MM.1S (cell line): ENCODE measurements at regions not wholly inside any gene's neighbourhood (a gene's known extent, or its start where the extent isn't known, plus 50 kb on each side); places are given as distances from the start of the nearest gene placed in this dataset.
"Not testable (repeated sequence)": the region's sequence is repeated elsewhere in the genome, so short reads cannot be mapped to it uniquely, and the experiment has no call there.

Experiments
- DNase-seq: peaks from one replicate; pipeline ENCODE4 v3.0.0-alpha.2; 2015
- H2AFZ ChIP-seq: fragments of 300-600 bp; sonication (generic); 2 replicates; pipeline ENCODE4 v1.6.0; 2016; ENCODE audit warnings: antibody characterized with exemption, low read length
- H3F3A ChIP-seq: fragments of 300-600 bp; sonication (generic); 2 replicates; pipeline ENCODE4 v1.6.1; 2016; ENCODE audit warnings: mild to moderate bottlenecking, antibody characterized with exemption, low read length, moderate library complexity, mixed read lengths; ENCODE audit not compliant: insufficient read depth
- H3K27ac ChIP-seq: fragments of 300-600 bp; sonication (generic); 2 replicates; pipeline ENCODE4 v1.5.1; 2016; ENCODE audit warnings: mild to moderate bottlenecking, low read length
- H3K27me3 ChIP-seq: fragments of 300-600 bp; sonication (generic); replicated peaks from 2 replicates; pipeline ENCODE4 v1.6.0; 2016; ENCODE audit warnings: low read length; ENCODE audit not compliant: insufficient read depth
- H3K36me3 ChIP-seq: fragments of 300-600 bp; sonication (generic); replicated peaks from 2 replicates; pipeline ENCODE4 v1.6.1; 2016; ENCODE audit warnings: mild to moderate bottlenecking, low read length, mixed read lengths; ENCODE audit not compliant: insufficient read depth
- H3K4me1 ChIP-seq: fragments of 300-600 bp; sonication (generic); 2 replicates; pipeline ENCODE4 v1.6.1; 2016; ENCODE audit warnings: low read length, mixed read lengths
- H3K4me2 ChIP-seq: fragments of 300-600 bp; sonication (generic); 2 replicates; pipeline ENCODE4 v1.6.0; 2016; ENCODE audit warnings: low read depth, low read length
- H3K4me3 ChIP-seq: fragments of 300-600 bp; sonication (generic); 2 replicates; pipeline ENCODE4 v1.5.1; 2016; ENCODE audit warnings: low read length, mixed read lengths
- H3K79me2 ChIP-seq: fragments of 300-600 bp; sonication (generic); 2 replicates; pipeline ENCODE4 v1.6.1; 2016; ENCODE audit warnings: mixed run types, low read length, mixed read lengths
- H3K9ac ChIP-seq: fragments of 300-600 bp; sonication (generic); 2 replicates; pipeline ENCODE4 v1.6.1; 2016; ENCODE audit warnings: low read length, mixed read lengths
- H3K9me2 ChIP-seq: fragments of 300-600 bp; sonication (generic); replicated peaks from 2 replicates; pipeline ENCODE4 v1.6.1; 2016; ENCODE audit warnings: mild to moderate bottlenecking, low read length, mixed read lengths; ENCODE audit not compliant: insufficient read depth
- H3K9me3 ChIP-seq: fragments of 300-600 bp; sonication (generic); replicated peaks from 2 replicates; pipeline ENCODE4 v1.6.1; 2016; ENCODE audit warnings: mild to moderate bottlenecking, low read length, mixed read lengths; ENCODE audit not compliant: insufficient read depth
- H4K20me1 ChIP-seq: fragments of 300-600 bp; sonication (generic); 2 replicates; pipeline ENCODE4 v1.6.1; 2016; ENCODE audit warnings: mild to moderate bottlenecking, low read length, moderate library complexity, mixed read lengths; ENCODE audit not compliant: insufficient read depth
- EZH2 ChIP-seq: fragments of 300-600 bp; sonication (generic); optimal IDR thresholded peaks from 2 replicates; pipeline ENCODE3; 2017; ENCODE audit warnings: low read depth, mild to moderate bottlenecking, antibody characterized with exemption, low read length, mixed read lengths
- EZH2phosphoT487 ChIP-seq: fragments of 300-600 bp; sonication (generic); IDR thresholded peaks from 2 replicates; pipeline ENCODE4 v1.6.1; 2018; ENCODE audit warnings: antibody characterized with exemption, low read length
- TF ChIP-seq, protein P1 (sequence below): fragments of 300-600 bp; sonication (generic); IDR thresholded peaks from 2 replicates; pipeline ENCODE4 v1.5.1; 2016; ENCODE audit warnings: antibody characterized with exemption, low read length, mixed read lengths

DNA sequence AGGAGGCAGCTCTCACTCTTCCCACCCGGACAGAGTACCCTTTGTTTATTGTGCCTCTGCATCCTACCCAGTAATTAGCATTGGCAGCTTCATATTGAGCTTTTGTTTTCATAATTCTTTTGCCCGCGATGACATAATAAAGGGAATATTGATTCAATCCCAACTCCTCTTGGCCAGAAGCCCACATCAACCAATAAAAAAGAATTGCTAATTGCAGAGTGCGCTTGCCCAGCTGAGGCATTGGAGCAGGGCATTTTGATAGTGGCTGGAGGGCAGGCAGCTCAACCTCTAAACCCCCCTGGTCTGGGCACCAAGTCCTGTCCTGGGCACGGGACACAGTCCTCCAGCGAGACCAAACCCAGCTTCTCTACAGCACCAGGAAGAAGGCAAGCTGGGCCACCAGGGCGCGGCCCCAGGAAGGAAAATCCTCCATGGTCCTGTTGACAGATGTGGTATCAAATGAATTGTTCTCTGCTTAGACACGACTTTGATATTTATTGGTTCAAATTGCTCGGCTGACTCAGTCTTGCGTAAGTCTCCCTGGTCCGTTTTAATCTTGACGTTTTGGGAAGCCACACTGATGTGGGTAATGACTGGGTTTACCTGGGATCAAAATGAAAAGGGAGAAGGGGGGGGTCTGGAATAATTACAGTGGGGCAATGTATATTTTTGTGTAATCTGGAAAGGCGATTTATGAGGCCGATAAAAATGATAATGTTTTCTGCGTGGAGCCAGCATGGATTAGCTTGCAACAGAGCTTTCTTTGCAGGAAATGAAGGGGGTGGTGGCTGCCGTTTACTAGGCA, 220.7 kb upstream of the MSX2 start:
- no peaks in the 10 kb centered on the region for H3K79me2 ChIP-seq
- no peak overlapping the region for H3K27ac ChIP-seq
- H3K4me2 ChIP-seq, result no peak overlapping the region
- no peaks in the 10 kb centered on the region for H3F3A ChIP-seq
- no peaks in the 10 kb centered on the region for H3K4me1 ChIP-seq
- no peak overlapping the region for H3K9ac ChIP-seq
- H3K4me3 ChIP-seq, result no peak overlapping the region
- no peak overlapping the region for H2AFZ ChIP-seq
- H3K9me3 ChIP-seq, result no peaks in the 10 kb centered on the region
- TF ChIP-seq EZH2, result no peak
- TF ChIP-seq, protein P1, sequence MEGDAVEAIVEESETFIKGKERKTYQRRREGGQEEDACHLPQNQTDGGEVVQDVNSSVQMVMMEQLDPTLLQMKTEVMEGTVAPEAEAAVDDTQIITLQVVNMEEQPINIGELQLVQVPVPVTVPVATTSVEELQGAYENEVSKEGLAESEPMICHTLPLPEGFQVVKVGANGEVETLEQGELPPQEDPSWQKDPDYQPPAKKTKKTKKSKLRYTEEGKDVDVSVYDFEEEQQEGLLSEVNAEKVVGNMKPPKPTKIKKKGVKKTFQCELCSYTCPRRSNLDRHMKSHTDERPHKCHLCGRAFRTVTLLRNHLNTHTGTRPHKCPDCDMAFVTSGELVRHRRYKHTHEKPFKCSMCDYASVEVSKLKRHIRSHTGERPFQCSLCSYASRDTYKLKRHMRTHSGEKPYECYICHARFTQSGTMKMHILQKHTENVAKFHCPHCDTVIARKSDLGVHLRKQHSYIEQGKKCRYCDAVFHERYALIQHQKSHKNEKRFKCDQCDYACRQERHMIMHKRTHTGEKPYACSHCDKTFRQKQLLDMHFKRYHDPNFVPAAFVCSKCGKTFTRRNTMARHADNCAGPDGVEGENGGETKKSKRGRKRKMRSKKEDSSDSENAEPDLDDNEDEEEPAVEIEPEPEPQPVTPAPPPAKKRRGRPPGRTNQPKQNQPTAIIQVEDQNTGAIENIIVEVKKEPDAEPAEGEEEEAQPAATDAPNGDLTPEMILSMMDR, result no peak
- TF ChIP-seq EZH2phosphoT487, result no peak
- no peak for DNase-seq
- no peaks in the 10 kb centered on the region for H3K36me3 ChIP-seq
- H3K9me2 ChIP-seq, result no peaks in the 10 kb centered on the region
- H4K20me1 ChIP-seq, result no peaks in the 10 kb centered on the region
- H3K27me3 ChIP-seq, result no peaks in the 10 kb centered on the region

DNA sequence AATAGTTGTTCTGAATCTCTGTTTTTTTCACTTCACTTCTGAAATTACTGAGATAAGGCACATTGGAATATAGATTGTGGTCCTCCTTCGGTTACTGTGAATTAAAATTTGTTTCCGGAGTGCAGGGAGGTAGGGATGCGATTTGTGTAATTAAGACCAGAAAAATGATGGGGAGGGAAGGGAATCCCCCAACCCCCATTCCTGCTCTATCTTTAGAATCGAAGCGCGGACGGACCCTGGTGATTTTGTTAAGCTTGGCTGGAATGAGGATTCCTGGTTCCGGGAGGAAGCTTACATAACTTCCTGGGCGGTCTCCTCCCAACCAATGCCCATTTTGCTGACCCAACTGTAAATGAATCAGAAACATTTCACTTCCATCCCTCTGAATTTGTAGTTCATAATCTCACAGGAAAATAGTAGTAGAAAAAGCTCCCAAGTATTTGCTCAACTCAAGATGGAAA, 220.1 kb upstream of the MSX2 start:
- Histone ChIP-seq H3K27ac (no peak overlapping the region), H3K27me3 (no peaks in the 10 kb centered on the region), H3K4me2 (no peak overlapping the region), H3K9me2 (no peaks in the 10 kb centered on the region), H3K36me3 (no peaks in the 10 kb centered on the region), H3K9ac (no peak overlapping the region), H3K4me1 (no peaks in the 10 kb centered on the region), H3K79me2 (no peaks in the 10 kb centered on the region), H3F3A (no peaks in the 10 kb centered on the region), H3K4me3 (no peak overlapping the region), H3K9me3 (no peaks in the 10 kb centered on the region), H2AFZ (no peak overlapping the region), H4K20me1 (no peaks in the 10 kb centered on the region)
- no peak for DNase-seq
- TF ChIP-seq EZH2phosphoT487, result no peak
- TF ChIP-seq, protein P1, result no peak
- no peak for TF ChIP-seq EZH2

DNA sequence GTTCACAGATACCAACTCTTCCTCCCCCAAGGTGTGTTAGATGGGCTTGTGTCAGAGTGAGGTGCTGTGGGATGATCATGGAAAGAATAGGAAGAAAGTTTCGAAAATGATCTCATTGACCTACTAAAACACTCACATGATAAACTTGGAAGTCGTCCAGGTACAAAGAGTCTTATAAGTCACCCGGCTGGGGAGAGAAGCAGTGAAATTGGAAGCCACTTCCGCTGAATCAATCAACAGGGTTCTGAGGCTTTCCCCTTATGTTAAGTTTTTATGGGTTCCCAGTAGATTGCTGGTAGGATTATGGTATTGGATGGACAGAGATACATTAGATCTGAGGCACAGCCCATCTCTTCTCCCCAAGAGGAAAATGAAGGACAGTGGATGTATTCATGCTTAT, 218.8 kb upstream of the MSX2 start:
- no peaks in the 10 kb centered on the region for H4K20me1 ChIP-seq
- no peak for DNase-seq
- no peaks in the 10 kb centered on the region for H3K4me1 ChIP-seq
- no peak overlapping the region for H3K27ac ChIP-seq
- no peaks in the 10 kb centered on the region for H3K79me2 ChIP-seq
- H3K9me3 ChIP-seq, result no peaks in the 10 kb centered on the region
- H3K27me3 ChIP-seq, result no peaks in the 10 kb centered on the region
- TF ChIP-seq, protein P1, result no peak
- TF ChIP-seq EZH2phosphoT487 (no peak), EZH2 (no peak)
- no peak overlapping the region for H3K4me2 ChIP-seq
- H2AFZ ChIP-seq, result no peak overlapping the region
- H3F3A ChIP-seq, result no peaks in the 10 kb centered on the region
- H3K4me3 ChIP-seq, result no peak overlapping the region
- no peaks in the 10 kb centered on the region for H3K36me3 ChIP-seq
- no peak overlapping the region for H3K9ac ChIP-seq
- H3K9me2 ChIP-seq, result no peaks in the 10 kb centered on the region

DNA sequence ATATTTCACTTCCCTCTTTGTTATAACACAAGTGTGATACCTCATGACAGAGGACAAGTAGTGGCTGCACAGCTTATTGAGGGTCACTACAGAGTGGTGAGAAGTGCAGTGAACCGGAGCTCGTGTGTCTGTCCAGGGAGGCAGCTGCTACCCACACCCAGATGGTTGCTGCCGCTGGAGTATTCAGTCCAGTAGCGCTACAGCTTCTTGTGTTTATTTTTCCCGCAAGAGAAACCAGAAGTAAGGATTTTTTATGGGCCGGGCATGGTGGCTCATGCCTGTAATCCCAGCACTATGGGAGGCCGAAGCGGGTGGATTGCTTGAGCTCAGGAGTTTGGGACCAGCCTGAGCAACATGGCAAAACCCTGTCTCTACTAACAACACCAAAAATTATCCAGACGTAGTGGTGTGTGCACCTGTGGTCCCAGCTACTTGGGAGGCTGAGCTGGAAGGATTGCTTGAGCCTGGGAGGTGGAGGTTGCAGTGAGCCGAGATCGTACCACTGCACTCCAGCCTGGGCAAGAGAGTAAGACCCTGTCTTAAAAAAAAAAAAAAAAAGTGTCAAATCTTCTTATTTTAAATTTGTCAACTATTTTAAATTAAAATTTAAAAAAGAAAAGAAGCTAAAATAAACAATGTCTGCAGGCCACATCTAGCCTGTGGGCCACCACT, 213.5 kb upstream of the MSX2 start:
- H2AFZ ChIP-seq, H4K20me1 ChIP-seq, DNase-seq, H3K9me3 ChIP-seq, H3K36me3 ChIP-seq, H3K27ac ChIP-seq, H3K4me2 ChIP-seq, H3K4me1 ChIP-seq, H3K9ac ChIP-seq, H3F3A ChIP-seq, H3K9me2 ChIP-seq, H3K27me3 ChIP-seq, H3K4me3 ChIP-seq, H3K79me2 ChIP-seq: not testable (repeated sequence)
